Hepatocyte (in vitro differentiated cells): ENCODE measurements at regions not wholly inside any gene's neighbourhood (a gene's known extent, or its start where the extent isn't known, plus 50 kb on each side); places are given as distances from the start of the nearest gene placed in this dataset.

Experiments
- DNase-seq: peaks from one replicate; pipeline ENCODE4 v3.0.0-alpha.2; 2016; ENCODE audit warnings: low spot score
- H2AFZ ChIP-seq: fragments of 200-600 bp; sonication (generic); 2 replicates; pipeline ENCODE4 v1.6.0; 2016; ENCODE audit warnings: antibody characterized with exemption, mild to moderate bottlenecking
- H3K27ac ChIP-seq: fragments of 200-600 bp; sonication (generic); 2 replicates; pipeline ENCODE4 v1.5.1; 2016; ENCODE audit warnings: mild to moderate bottlenecking
- H3K27me3 ChIP-seq: fragments of 200-600 bp; sonication (generic); 2 replicates; pipeline ENCODE4 v1.6.1; 2016
- H3K36me3 ChIP-seq: fragments of 200-600 bp; sonication (generic); replicated peaks from 2 replicates; pipeline ENCODE4 v1.5.1; 2016; ENCODE audit warnings: low read depth; ENCODE audit not compliant: insufficient read depth
- H3K4me1 ChIP-seq: fragments of 200-600 bp; sonication (generic); 2 replicates; pipeline ENCODE4 v1.5.1; 2016; ENCODE audit warnings: mild to moderate bottlenecking, moderate library complexity; ENCODE audit not compliant: insufficient read depth
- H3K4me2 ChIP-seq: fragments of 200-600 bp; sonication (generic); 2 replicates; pipeline ENCODE4 v1.6.0; 2016
- H3K4me3 ChIP-seq: fragments of 200-600 bp; sonication (generic); 2 replicates; pipeline ENCODE4 v1.5.1; 2016; ENCODE audit warnings: mild to moderate bottlenecking
- H3K79me2 ChIP-seq: fragments of 200-600 bp; sonication (generic); 2 replicates; pipeline ENCODE4 v1.6.0; 2017; ENCODE audit warnings: mild to moderate bottlenecking
- H3K9me2 ChIP-seq: fragments of 200-600 bp; sonication (generic); replicated peaks from 2 replicates; pipeline ENCODE4 v1.6.0; 2017; ENCODE audit warnings: mild to moderate bottlenecking; ENCODE audit not compliant: insufficient read depth
- H3K9me3 ChIP-seq: fragments of 200-600 bp; sonication (generic); 2 replicates; pipeline ENCODE4 v1.5.1; 2016; ENCODE audit warnings: low read depth, mild to moderate bottlenecking
- H4K20me1 ChIP-seq: fragments of 200-600 bp; sonication (generic); 2 replicates; pipeline ENCODE4 v1.6.0; 2016; ENCODE audit warnings: mild to moderate bottlenecking; ENCODE audit not compliant: insufficient read depth, poor library complexity, severe bottlenecking
- CTCF ChIP-seq: fragments of 200-600 bp; sonication (generic); IDR thresholded peaks from 2 replicates; pipeline ENCODE4 v1.5.1; 2016; ENCODE audit warnings: antibody characterized with exemption, mild to moderate bottlenecking; ENCODE audit not compliant: poor library complexity
- EZH2 ChIP-seq: fragments of 200-600 bp; sonication (generic); IDR thresholded peaks from 2 replicates; pipeline ENCODE4 v1.6.1; 2016; ENCODE audit warnings: antibody characterized with exemption, mild to moderate bottlenecking, borderline replicate concordance
- EZH2phosphoT487 ChIP-seq: fragments of 200-600 bp; sonication (generic); IDR thresholded peaks from one replicate; pipeline ENCODE4 v1.6.1; 2018; ENCODE audit warnings: antibody characterized with exemption, mild to moderate bottlenecking, low read depth, moderate library complexity; ENCODE audit not compliant: unreplicated experiment, severe bottlenecking
- WGBS: methylation state at CpG from one replicate; pipeline ENCODE4 v1.1.6; 2016; ENCODE audit warnings: low lambda C conversion rate; ENCODE audit errors: missing lambda C conversion rate; 5-methylcytosine and 5-hydroxymethylcytosine counted together

GRCh38 chr5:99239826-99240360 is 311.1 kb upstream of the CHD1 start:
- WGBS, result 92% methylated on average over 3 of the region's 3 CpGs
- H3K9me3 ChIP-seq, result no peaks in the 10 kb centered on the region
- H4K20me1 ChIP-seq, result no peaks in the 10 kb centered on the region

GRCh38 chr5:99191206-99191745 is 262.5 kb upstream of the CHD1 start:
- H3K4me2 ChIP-seq, result no peak overlapping the region

More at GRCh38 chr5:99239826-99240360, 311.1 kb upstream of the CHD1 start:
- no peak for DNase-seq
- Histone ChIP-seq H3K9me2 (no peaks in the 10 kb centered on the region), H3K4me1 (no peaks in the 10 kb centered on the region), H3K27me3 (no peaks in the 10 kb centered on the region), H3K27ac (no peak overlapping the region), H3K4me3 (no peak overlapping the region), H3K4me2 (no peak overlapping the region), H3K36me3 (no peaks in the 10 kb centered on the region), H3K79me2 (no peaks in the 10 kb centered on the region), H2AFZ (no peak overlapping the region)
- TF ChIP-seq CTCF (no peak), EZH2phosphoT487 (no peak), EZH2 (no peak)

GRCh38 chr5:99187611-99188010 is 258.8 kb upstream of the CHD1 start:
- Histone ChIP-seq H3K27me3 (no peaks in the 10 kb centered on the region), H3K79me2 (no peaks in the 10 kb centered on the region), H2AFZ (no peak overlapping the region), H3K9me3 (no peaks in the 10 kb centered on the region), H3K9me2 (no peaks in the 10 kb centered on the region), H3K36me3 (no peaks in the 10 kb centered on the region), H3K27ac (no peak overlapping the region), H3K4me2 (no peak overlapping the region), H4K20me1 (no peaks in the 10 kb centered on the region), H3K4me3 (no peak overlapping the region), H3K4me1 (no peaks in the 10 kb centered on the region)
- no peak for DNase-seq
- TF ChIP-seq EZH2, result no peak
- no peak for TF ChIP-seq CTCF
- TF ChIP-seq EZH2phosphoT487, result no peak
- 52% methylated on average over 2 of the region's 2 CpGs for WGBS

More at GRCh38 chr5:99191206-99191745, 262.5 kb upstream of the CHD1 start:
- H2AFZ ChIP-seq, result no peak overlapping the region
- no peak overlapping the region for H3K27ac ChIP-seq
- no peaks in the 10 kb centered on the region for H4K20me1 ChIP-seq
- no peaks in the 10 kb centered on the region for H3K36me3 ChIP-seq
- no peak overlapping the region for H3K4me3 ChIP-seq
- no peaks in the 10 kb centered on the region for H3K9me2 ChIP-seq
- no peak for DNase-seq
- 81% methylated on average over 5 of the region's 5 CpGs for WGBS
- no peaks in the 10 kb centered on the region for H3K4me1 ChIP-seq
- no peaks in the 10 kb centered on the region for H3K79me2 ChIP-seq
- H3K27me3 ChIP-seq, result no peaks in the 10 kb centered on the region
- no peaks in the 10 kb centered on the region for H3K9me3 ChIP-seq
- TF ChIP-seq EZH2, result no peak

- Histone ChIP-seq H3K9me3 (no peaks in the 10 kb centered on the region), H3K9me2 (no peaks in the 10 kb centered on the region), H3K4me2 (no peak overlapping the region), H3K79me2 (no peaks in the 10 kb centered on the region), H3K4me3 (no peak overlapping the region), H3K36me3 (no peaks in the 10 kb centered on the region), H4K20me1 (no peaks in the 10 kb centered on the region), H3K27ac (no peak overlapping the region), H3K4me1 (no peaks in the 10 kb centered on the region), H2AFZ (no peak overlapping the region), H3K27me3 (no peaks in the 10 kb centered on the region)
- TF ChIP-seq CTCF (no peak), EZH2 (no peak), EZH2phosphoT487 (no peak)
- DNase-seq, result no peak
- WGBS, result 82% methylated on average over 4 of the region's 4 CpGs
These were observed 250.4 kb upstream of the CHD1 start for GRCh38 chr5:99179206-99179605.
